Suprapubic skin (tissue), 4 donors: ENCODE measurements at regions not wholly inside any gene's neighbourhood (a gene's known extent, or its start where the extent isn't known, plus 50 kb on each side); places are given as distances from the start of the nearest gene placed in this dataset.

Experiments
- DNase-seq, 2 donors: peaks; one replicate each; pipeline ENCODE4 v3.0.0-alpha.2; 2019; ENCODE audit warnings: low spot score in 2 of 2
- H3K27ac ChIP-seq: fragments of 200-600 bp; sonication (generic); one replicate; pipeline ENCODE4 v1.5.1; 2019
- H3K27me3 ChIP-seq: fragments of 200-600 bp; sonication (generic); one replicate; pipeline ENCODE4 v1.5.1; 2019
- H3K36me3 ChIP-seq: fragments of 200-600 bp; sonication (generic); one replicate; pipeline ENCODE4 v1.5.1; 2019
- H3K4me1 ChIP-seq: fragments of 200-600 bp; sonication (generic); one replicate; pipeline ENCODE4 v1.5.1; 2019
- H3K4me3 ChIP-seq: fragments of 200-600 bp; sonication (generic); one replicate; pipeline ENCODE4 v1.5.1; 2019; ENCODE audit warnings: mild to moderate bottlenecking
- H3K9me3 ChIP-seq: fragments of 200-600 bp; sonication (generic); one replicate; pipeline ENCODE4 v1.5.1; 2019
- CTCF ChIP-seq, 2 donors: fragments of 200-600 bp in 1 of 2; fragments of 450-650 bp in 1 of 2; sonication (generic) in 1 of 2; IDR thresholded peaks; one replicate each; pipeline ENCODE4 v1.5.1; 2016 to 2019; ENCODE audit warnings: antibody characterized with exemption in 2 of 2, mild to moderate bottlenecking in 1 of 2, moderate library complexity in 1 of 2
- EP300 ChIP-seq: sonication (generic); formaldehyde crosslinking; IDR thresholded peaks from one replicate; pipeline ENCODE4 v1.6.1; 2017; ENCODE audit warnings: antibody characterized with exemption
- POLR2A ChIP-seq, 2 donors: fragments of 450-650 bp; IDR thresholded peaks; one replicate each; pipeline ENCODE4 v1.6.1; 2017; ENCODE audit warnings: antibody characterized with exemption in 2 of 2, mild to moderate bottlenecking in 2 of 2, moderate library complexity in 2 of 2
- POLR2AphosphoS5 ChIP-seq, 3 donors: sonication (generic); formaldehyde crosslinking; IDR thresholded peaks; one replicate each; pipeline ENCODE4 v1.6.1; 2017; ENCODE audit warnings: antibody characterized with exemption in 3 of 3
- WGBS: methylation state at CpG from one replicate; pipeline ENCODE4 v1.1.5; 2018; 5-methylcytosine and 5-hydroxymethylcytosine counted together

- Histone ChIP-seq H3K27me3 (no peaks in the 10 kb centered on the region), H3K27ac (no peak overlapping the region), H3K4me3 (no peak overlapping the region), H3K4me1 (peaks cover 8% of the 10 kb centered on the region), H3K9me3 (no peaks in the 10 kb centered on the region), H3K36me3 (no peaks in the 10 kb centered on the region)
- DNase-seq: no peak
- TF ChIP-seq POLR2AphosphoS5 (IDR thresholded peaks at IDR 0.05) (no peak), EP300 (no peak), CTCF (IDR thresholded peaks at IDR 0.05) (no peak), POLR2A (IDR thresholded peaks at IDR 0.05) (no peak)
Measured at GRCh38 chr4:74631988-74632387, 162.3 kb downstream of the BTC start.

GRCh38 chr4:74632634-74633033, 161.7 kb downstream of the BTC start:
- no peaks in the 10 kb centered on the region for H3K9me3 ChIP-seq
- DNase-seq: no peak
- no peak overlapping the region for H3K4me3 ChIP-seq
- 20% methylated on average over 3 of the region's 3 CpGs for WGBS
- H3K36me3 ChIP-seq: no peaks in the 10 kb centered on the region
- H3K27me3 ChIP-seq: no peaks in the 10 kb centered on the region
- TF ChIP-seq POLR2A (IDR thresholded peaks at IDR 0.05) (no peak), POLR2AphosphoS5 (IDR thresholded peaks at IDR 0.05) (no peak), CTCF (IDR thresholded peaks at IDR 0.05) (no peak), EP300 (no peak)
- no peak overlapping the region for H3K27ac ChIP-seq
- H3K4me1 ChIP-seq: peaks cover 8% of the 10 kb centered on the region

- Histone ChIP-seq H3K4me3 (no peak overlapping the region), H3K36me3 (no peaks in the 10 kb centered on the region), H3K27me3 (no peaks in the 10 kb centered on the region), H3K9me3 (no peaks in the 10 kb centered on the region), H3K4me1 (peaks cover 8% of the 10 kb centered on the region), H3K27ac (no peak overlapping the region)
- TF ChIP-seq POLR2AphosphoS5 (IDR thresholded peaks at IDR 0.05) (no peak), EP300 (no peak), POLR2A (IDR thresholded peaks at IDR 0.05) (no peak), CTCF (IDR thresholded peaks at IDR 0.05) (no peak)
- no peak for DNase-seq
- 100% methylated on average over 2 of the region's 2 CpGs for WGBS
Measured at GRCh38 chr4:74635074-74635473, 159.2 kb downstream of the BTC start.

DNA sequence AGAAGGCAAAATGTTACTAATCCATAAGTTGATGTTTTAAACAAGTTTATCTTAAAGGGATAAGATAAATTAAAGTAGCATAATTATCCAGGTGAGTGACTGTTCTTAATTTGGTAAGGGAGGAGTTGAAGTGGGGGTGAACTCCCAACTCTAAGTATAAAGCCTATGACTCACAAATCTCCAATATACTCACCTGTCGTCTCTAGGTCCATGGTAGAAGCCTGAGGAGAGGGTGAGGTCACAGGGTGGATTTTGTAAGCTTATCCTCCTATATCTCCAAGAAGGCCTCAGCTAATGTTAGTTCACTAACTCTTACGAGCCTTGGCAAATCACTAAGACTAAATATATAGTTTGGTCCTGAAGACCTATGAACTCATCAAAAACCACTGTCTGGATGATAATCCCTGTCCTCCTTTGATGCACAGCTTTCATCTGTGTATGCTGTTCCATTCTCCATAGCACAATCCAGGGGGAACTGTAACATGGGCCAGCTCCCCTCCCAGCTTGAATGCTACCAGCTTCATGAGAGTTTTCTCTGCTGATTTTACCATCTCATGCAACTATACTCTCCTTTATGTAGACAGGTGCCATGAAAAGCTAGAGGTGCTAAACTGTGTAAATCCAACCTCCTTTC, 158.7 kb downstream of the BTC start:
- H3K4me1 ChIP-seq: peaks cover 8% of the 10 kb centered on the region
- no peak overlapping the region for H3K4me3 ChIP-seq
- H3K27me3 ChIP-seq: no peaks in the 10 kb centered on the region
- H3K9me3 ChIP-seq: no peaks in the 10 kb centered on the region
- no peak for TF ChIP-seq POLR2A (IDR thresholded peaks at IDR 0.05)
- TF ChIP-seq POLR2AphosphoS5 (IDR thresholded peaks at IDR 0.05): no peak
- TF ChIP-seq EP300: no peak
- H3K36me3 ChIP-seq: no peaks in the 10 kb centered on the region
- DNase-seq: no peak
- 61% methylated on average over 2 of the region's 2 CpGs for WGBS
- H3K27ac ChIP-seq: no peak overlapping the region

GRCh38 chr4:74638001-74638400, 156.3 kb downstream of the BTC start:
- Histone ChIP-seq H3K4me1 (peaks cover 3% of the 10 kb centered on the region), H3K4me3 (no peak overlapping the region), H3K36me3 (no peaks in the 10 kb centered on the region), H3K27ac (no peak overlapping the region), H3K27me3 (no peaks in the 10 kb centered on the region), H3K9me3 (no peaks in the 10 kb centered on the region)
- TF ChIP-seq POLR2A (IDR thresholded peaks at IDR 0.05): no peak
- no peak for TF ChIP-seq EP300
- TF ChIP-seq POLR2AphosphoS5 (IDR thresholded peaks at IDR 0.05): no peak
- WGBS: 66% methylated on average over 1 of the region's 1 CpG
- DNase-seq: no peak

DNA sequence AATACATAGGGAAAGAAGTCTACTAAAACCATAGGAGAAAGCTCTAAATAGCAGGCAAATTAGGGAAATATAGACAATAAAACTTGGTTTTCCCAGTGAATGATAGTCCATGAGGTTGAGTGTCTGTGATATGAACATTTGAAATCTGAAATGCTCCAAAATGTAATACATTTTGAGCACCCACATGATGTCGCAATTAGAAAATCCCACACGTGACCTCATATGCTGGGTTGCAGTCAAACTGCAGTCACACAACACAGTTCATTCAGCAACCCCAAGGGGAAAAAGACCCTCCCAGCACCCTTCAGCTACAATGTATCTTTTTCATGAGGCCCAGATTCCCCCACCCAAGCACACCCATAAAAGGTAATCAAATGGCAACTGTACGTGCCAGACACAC, 155.6 kb downstream of the BTC start:
- WGBS: 71% methylated on average over 3 of the region's 3 CpGs
- no peaks in the 10 kb centered on the region for H3K4me1 ChIP-seq
- no peaks in the 10 kb centered on the region for H3K27me3 ChIP-seq
- H3K9me3 ChIP-seq: no peaks in the 10 kb centered on the region
- DNase-seq: no peak
- no peak overlapping the region for H3K27ac ChIP-seq
- H3K4me3 ChIP-seq: no peak overlapping the region
- no peak for TF ChIP-seq EP300
- no peak for TF ChIP-seq POLR2AphosphoS5 (IDR thresholded peaks at IDR 0.05)
- no peak for TF ChIP-seq POLR2A (IDR thresholded peaks at IDR 0.05)
- TF ChIP-seq CTCF (IDR thresholded peaks at IDR 0.05): no peak
- no peaks in the 10 kb centered on the region for H3K36me3 ChIP-seq
